Activated gamma-delta T cell treated with Interleukin-2 at 50 U/mL for 16 hours (primary cell): ENCODE measurements at regions not wholly inside any gene's neighbourhood (a gene's known extent, or its start where the extent isn't known, plus 50 kb on each side); places are given as distances from the start of the nearest gene placed in this dataset.

Experiments used
- DNase-seq: peaks from one replicate; pipeline ENCODE4 v3.0.0-alpha.2; 2020

DNA sequence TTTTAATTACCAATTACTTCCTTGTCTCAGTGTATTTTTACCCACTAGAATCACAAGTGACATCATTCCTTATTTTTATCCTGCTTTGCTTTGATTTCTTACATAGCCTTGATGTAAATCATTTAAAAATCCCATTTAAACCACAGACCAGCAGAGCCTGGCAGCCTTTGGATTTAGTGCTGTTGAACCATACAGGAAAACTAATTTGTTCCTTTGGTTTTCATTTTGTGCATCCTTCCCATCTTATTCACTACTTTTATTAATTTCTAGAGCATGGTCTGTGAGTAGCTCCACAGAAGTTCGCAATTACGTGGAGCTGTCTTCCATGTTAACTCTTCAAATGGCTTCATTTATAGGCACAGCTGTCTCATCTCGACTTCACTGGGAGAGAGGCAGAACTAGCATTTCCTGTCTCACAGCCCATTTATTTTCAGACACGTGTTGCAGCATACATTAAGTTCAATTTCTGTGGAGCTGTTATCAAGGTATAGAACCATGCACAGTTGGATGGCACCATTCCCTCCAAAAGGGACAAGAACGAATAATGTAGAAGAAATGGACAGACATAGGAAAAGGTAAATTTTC lies 235.3 kb downstream of the MRPL39 start:
- no peak for DNase-seq

DNA sequence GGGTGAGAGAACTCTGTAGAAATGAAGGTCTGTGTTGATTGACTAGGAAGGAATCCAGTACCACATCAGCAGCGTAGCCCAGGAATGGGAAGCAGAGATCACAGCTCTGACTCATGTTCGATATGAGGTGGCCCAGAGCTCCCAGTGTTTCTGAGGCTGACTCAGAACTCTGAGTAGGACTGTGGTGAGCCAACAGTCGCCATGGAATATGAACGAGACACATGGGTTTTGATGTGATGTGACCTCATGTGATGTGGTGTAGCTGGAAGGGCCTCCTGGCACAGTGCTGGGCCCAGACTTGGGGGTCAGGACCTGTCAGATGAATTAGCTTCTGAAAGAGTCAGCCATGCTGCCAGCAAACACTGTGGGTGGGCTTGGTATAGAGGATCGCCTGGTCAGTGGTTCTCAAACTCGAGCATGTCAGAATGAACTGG lies 237.0 kb downstream of the MRPL39 start:
- no peak for DNase-seq

- no peak for DNase-seq
Measured at GRCh38 chr21:25369524-25370300, 237.6 kb downstream of the MRPL39 start.

DNA sequence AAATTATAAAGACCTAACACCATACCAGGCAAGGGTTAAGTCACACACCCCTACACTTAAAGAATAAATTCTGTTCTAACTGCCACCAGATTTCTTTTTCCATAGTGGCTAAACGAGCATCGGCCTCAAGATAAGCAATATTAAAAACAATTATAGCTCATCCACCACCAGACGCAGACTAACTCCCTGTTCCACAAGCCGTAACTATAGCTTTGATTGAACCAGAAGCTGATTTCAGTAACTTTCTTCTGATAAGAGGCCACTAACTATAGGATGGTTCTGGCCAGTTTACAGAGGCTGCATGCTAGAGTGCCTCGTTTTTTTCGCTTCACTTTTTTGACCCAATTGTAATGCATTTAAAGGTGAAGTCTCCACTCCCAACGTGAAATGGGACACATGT lies 238.8 kb downstream of the MRPL39 start:
- DNase-seq = no peak

DNA sequence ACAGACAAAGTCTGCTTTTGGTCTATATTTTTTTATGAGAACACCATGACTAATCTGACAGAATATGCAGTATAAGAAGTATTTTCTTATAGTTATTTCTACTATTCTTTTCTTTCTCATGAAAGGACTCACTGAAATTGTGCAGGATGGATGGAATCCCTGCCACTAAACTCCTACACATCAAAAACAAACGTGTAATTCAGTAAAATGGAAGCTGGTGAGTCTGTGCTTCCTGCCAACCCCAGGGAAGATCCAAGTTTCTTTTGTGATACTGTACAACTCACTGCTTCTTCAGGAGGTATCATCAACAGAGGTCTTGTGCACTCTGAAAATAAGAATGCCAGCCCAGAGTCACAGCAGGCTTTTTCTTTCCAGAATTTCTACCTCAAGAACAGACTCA lies 241.2 kb downstream of the MRPL39 start:
- DNase-seq = no peak

- DNase-seq = no peak
Measured at GRCh38 chr21:25362375-25363267, 244.7 kb downstream of the MRPL39 start.

DNA sequence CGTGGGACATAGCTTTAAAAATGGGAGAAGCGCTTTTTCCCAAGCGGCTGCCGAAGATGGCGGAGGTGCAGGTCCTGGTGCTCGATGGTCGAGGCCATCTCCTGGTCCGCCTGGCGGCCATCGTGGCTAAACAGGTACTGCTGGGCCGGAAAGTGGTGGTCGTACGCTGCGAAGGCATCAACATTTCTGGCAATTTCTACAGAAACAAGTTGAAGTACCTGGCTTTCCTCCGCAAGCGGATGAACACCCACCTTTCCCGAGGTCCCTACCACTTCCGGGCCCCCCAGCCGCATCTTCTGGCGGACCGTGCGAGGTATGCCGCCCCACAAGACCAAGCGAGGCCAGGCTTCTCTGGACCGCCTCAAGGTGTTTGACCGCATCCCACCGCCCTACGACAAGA lies 245.5 kb downstream of the MRPL39 start:
- DNase-seq = no peak

GRCh38 chr21:25361097-25361496 lies 246.2 kb downstream of the MRPL39 start:
- DNase-seq = no peak

- no peak for DNase-seq
Measured at GRCh38 chr21:25360593-25360992, 246.7 kb downstream of the MRPL39 start.

DNA sequence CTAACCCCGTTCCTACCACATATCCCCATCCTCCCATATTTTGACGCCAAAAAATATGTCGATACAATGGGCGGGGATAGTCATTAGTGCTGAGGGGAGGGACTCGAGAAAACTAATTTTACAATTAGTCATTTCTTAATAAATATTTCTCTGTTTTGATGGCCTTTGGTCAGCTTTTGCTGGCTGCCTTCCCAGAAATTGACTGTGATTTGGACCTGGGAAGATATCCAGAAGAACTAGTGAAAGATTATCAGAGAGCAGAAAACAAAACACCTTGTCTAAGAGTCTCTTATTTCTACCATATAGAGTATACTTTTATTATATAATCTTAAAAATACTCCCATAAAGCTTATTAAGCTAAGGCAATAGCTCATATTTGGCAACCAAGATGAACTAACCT lies 247.6 kb downstream of the MRPL39 start:
- no peak for DNase-seq

DNA sequence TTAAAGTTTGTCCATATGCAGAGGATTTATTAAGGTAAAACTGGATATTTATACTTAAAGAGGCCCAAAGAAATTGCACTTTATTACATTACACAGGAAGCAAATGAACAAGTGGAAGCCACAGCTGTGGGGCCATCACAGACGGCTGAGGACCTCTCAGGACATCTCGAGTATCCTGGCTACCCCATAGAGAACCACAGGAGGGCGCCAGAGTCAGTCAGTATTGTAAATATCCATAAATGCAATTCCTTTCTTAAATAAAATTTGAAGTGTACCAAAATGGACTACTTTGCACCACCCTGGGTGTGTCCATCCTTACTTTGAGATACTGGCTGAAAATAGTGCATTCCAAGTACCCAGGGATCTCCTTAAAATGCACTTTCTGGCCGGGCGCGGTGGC lies 257.2 kb downstream of the MRPL39 start:
- no peak for DNase-seq

- DNase-seq = no peak
Measured at GRCh38 chr21:25343774-25344545, 263.3 kb downstream of the MRPL39 start.

DNA sequence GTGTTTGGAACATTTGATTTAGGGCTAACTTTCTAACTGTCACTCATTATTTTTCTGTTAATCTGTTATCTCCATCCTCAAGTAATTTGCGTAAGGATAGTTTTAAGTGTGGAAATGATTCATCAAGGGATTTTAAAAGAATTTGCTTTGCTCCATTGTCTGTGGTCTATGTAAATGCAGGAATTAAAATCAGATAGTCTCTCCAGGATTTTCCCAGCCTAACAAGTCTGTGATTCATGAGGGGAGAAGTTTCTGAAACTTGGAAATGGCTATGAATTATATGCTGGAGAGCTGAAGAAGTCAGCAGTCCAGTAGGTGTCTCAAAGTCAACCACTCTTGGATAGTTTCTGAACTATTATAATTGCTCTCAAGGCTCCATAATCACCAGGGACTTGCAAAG lies 264.5 kb downstream of the MRPL39 start:
- no peak for DNase-seq

GRCh38 chr21:25341981-25342380 lies 265.3 kb downstream of the MRPL39 start:
- no peak for DNase-seq

- no peak for DNase-seq
Measured at GRCh38 chr21:25338415-25338814, 268.9 kb downstream of the MRPL39 start.

DNA sequence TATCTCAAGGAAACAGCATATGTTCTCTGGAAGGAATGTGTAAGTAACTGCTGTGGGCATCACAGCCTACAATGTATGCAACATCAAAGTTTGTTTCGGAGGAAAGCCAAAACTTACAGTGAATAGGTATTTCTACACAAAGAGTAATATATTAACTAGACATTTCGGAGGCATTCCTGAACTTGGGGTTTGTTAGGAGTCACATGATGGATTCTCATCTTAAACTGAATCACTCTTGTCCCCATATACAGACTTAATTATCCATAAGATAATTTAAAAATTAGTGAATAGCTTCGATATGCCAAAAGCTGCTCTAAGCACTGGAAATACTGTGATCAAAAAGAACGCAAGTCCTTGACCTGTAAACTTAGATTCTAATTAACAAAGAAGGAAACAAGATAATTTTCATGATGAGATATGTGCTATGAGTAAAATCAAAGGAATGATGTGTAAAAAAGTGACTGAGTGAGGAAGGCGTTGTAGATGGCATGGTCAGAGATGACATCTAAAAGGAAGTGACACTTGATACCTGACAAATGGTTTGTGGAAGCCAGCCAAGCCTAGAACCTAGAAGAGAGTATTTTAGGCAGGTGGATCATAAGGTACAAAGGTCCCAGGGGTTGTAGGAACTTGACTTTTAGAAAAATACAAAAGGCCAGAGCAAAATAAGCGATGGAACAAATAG lies 273.1 kb downstream of the MRPL39 start:
- no peak for DNase-seq

GRCh38 chr21:25331286-25331685 lies 276.0 kb downstream of the MRPL39 start:
- DNase-seq = no peak

- no peak for DNase-seq
Measured at GRCh38 chr21:25330266-25330665, 277.0 kb downstream of the MRPL39 start.

- no peak for DNase-seq
Measured at GRCh38 chr21:25329227-25329825, 278.0 kb downstream of the MRPL39 start.

DNA sequence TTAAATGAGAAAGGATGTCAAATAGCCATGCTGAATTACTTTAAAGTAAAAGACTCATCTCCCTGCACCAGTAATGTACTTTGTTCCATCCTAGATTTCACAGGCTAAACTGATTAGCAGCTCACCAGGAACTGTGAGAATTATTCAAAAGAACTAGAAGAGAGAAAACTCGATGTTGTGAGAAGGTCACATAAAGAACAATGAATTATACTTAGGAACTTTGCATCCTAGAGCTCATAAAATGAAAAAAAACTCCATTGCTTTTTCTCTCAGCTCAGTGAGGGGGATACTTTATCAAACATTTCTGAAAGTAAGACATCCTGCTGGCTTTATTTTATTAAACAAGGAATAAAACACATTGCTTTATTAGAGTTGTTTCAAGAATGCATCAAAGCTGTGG lies 278.5 kb downstream of the MRPL39 start:
- no peak for DNase-seq

GRCh38 chr21:25326181-25326580 lies 281.1 kb downstream of the MRPL39 start:
- DNase-seq = no peak

DNA sequence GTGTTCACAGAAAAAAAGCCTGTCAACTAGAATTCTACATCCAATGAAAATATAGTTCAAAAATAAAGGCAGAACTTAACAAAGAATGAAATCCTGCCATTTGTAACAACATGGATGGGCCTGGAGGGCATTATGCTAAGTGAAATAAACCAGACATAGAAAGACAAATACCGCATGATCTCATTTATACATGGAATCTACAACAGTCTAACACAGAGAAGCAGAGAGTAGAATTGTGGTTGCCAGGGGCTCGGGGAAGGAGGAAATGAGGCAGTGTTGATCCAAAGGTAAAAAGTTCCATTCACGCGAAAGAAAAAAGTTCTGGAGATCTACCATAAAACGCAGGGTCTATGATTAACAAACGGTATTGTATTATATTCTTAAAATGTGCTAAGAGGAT lies 282.6 kb downstream of the MRPL39 start:
- no peak for DNase-seq
